HG03342 (cell line): ENCODE measurements at regions not wholly inside any gene's neighbourhood (a gene's known extent, or its start where the extent isn't known, plus 50 kb on each side); places are given as distances from the start of the nearest gene placed in this dataset.

Experiments
- ATAC-seq: cut with Tn5 transposase; IDR thresholded peaks from one replicate; pipeline ENCODE4 v1.9.1; 2021; ENCODE audit warnings: mild to moderate bottlenecking, moderate library complexity; ENCODE audit not compliant: unreplicated experiment

- no peak for ATAC-seq
Measured at GRCh38 chr9:116059466-116059865, 94.1 kb upstream of the PAPPA start.

- no peak for ATAC-seq
Measured at GRCh38 chr9:116060631-116061030, 93.0 kb upstream of the PAPPA start.

- no peak for ATAC-seq
Measured at GRCh38 chr9:116061546-116062205, 91.9 kb upstream of the PAPPA start.

GRCh38 chr9:116062206-116062550 lies 91.4 kb upstream of the PAPPA start:
- ATAC-seq = no peak

- ATAC-seq = no peak
Measured at GRCh38 chr9:116064970-116065369, 88.6 kb upstream of the PAPPA start.

GRCh38 chr9:116066221-116066620 lies 87.4 kb upstream of the PAPPA start:
- no peak for ATAC-seq

GRCh38 chr9:116067566-116067965 lies 86.0 kb upstream of the PAPPA start:
- ATAC-seq = no peak

GRCh38 chr9:116070256-116070914 lies 83.2 kb upstream of the PAPPA start:
- no peak for ATAC-seq

GRCh38 chr9:116072046-116072445 lies 81.5 kb upstream of the PAPPA start:
- no peak for ATAC-seq

- no peak for ATAC-seq
Measured at GRCh38 chr9:116073826-116074225, 79.8 kb upstream of the PAPPA start.

GRCh38 chr9:116074658-116075057 lies 78.9 kb upstream of the PAPPA start:
- ATAC-seq = no peak

- no peak for ATAC-seq
Measured at GRCh38 chr9:116075191-116075590, 78.4 kb upstream of the PAPPA start.

GRCh38 chr9:116078640-116079039 lies 75.0 kb upstream of the PAPPA start:
- ATAC-seq = no peak

GRCh38 chr9:116080561-116080960 lies 73.0 kb upstream of the PAPPA start:
- no peak for ATAC-seq

GRCh38 chr9:116081435-116082115 lies 72.0 kb upstream of the PAPPA start:
- ATAC-seq = no peak

- no peak for ATAC-seq
Measured at GRCh38 chr9:116083837-116084236, 69.8 kb upstream of the PAPPA start.

GRCh38 chr9:116084497-116084896 lies 69.1 kb upstream of the PAPPA start:
- no peak for ATAC-seq

- ATAC-seq = no peak
Measured at GRCh38 chr9:116087246-116087645, 66.3 kb upstream of the PAPPA start.

- no peak for ATAC-seq
Measured at GRCh38 chr9:116087751-116088194, 65.8 kb upstream of the PAPPA start.

GRCh38 chr9:116088396-116088795 lies 65.2 kb upstream of the PAPPA start:
- no peak for ATAC-seq

- ATAC-seq = no peak
Measured at GRCh38 chr9:116090030-116090770, 63.4 kb upstream of the PAPPA start.

- ATAC-seq = no peak
Measured at GRCh38 chr9:116094846-116095245, 58.7 kb upstream of the PAPPA start.
